Esophagus muscularis mucosa (tissue), 4 donors: ENCODE measurements at regions not wholly inside any gene's neighbourhood (a gene's known extent, or its start where the extent isn't known, plus 50 kb on each side); places are given as distances from the start of the nearest gene placed in this dataset.

Experiments
- DNase-seq: peaks from one replicate; pipeline ENCODE4 v3.0.0-alpha.2; 2017; ENCODE audit errors: extremely low spot score
- H3K27ac ChIP-seq, 4 donors: fragments of 200-600 bp; sonication (generic); replicated peaks in 1 of 4; 1 replicate in 3 of 4; 2 replicates in 1 of 4; pipeline ENCODE4 v1.5.1; 2016 to 2019; ENCODE audit warnings: mild to moderate bottlenecking in 1 of 4
- H3K27me3 ChIP-seq, 4 donors: fragments of 200-600 bp; sonication (generic); one replicate each; pipeline versions ENCODE4 v1.5.1 to v1.6.0; 2016 to 2019
- H3K36me3 ChIP-seq, 4 donors: fragments of 200-600 bp; sonication (generic); one replicate each; pipeline ENCODE4 v1.5.1; 2016 to 2019
- H3K4me1 ChIP-seq, 4 donors: fragments of 200-600 bp; sonication (generic); one replicate each; pipeline ENCODE4 v1.5.1; 2016 to 2019
- H3K4me3 ChIP-seq, 4 donors: fragments of 200-600 bp; sonication (generic); 1 replicate in 2 of 4; 2 replicates in 2 of 4; pipeline ENCODE4 v1.5.1; 2016 to 2019; ENCODE audit warnings: mild to moderate bottlenecking in 4 of 4, moderate library complexity in 1 of 4
- H3K9me3 ChIP-seq, 4 donors: fragments of 200-600 bp; sonication (generic); 1 replicate in 3 of 4; 2 replicates in 1 of 4; pipeline ENCODE4 v1.5.1; 2016 to 2019
- CTCF ChIP-seq, 3 experiments: fragments of 200-600 bp in 2 of 3; fragments of 450-650 bp in 1 of 3; sonication (generic) in 2 of 3; IDR thresholded peaks; one replicate each; pipeline ENCODE4 v1.5.1; 2017 to 2019; ENCODE audit warnings: antibody characterized with exemption in 3 of 3, mild to moderate bottlenecking in 2 of 3, moderate library complexity in 1 of 3
- EP300 ChIP-seq: sonication (generic); formaldehyde crosslinking; IDR thresholded peaks from one replicate; pipeline ENCODE4 v1.6.1; 2017; ENCODE audit warnings: antibody characterized with exemption
- POLR2A ChIP-seq: fragments of 450-650 bp; IDR thresholded peaks from one replicate; pipeline ENCODE4 v1.6.1; 2017; ENCODE audit warnings: antibody characterized with exemption, moderate library complexity, mild to moderate bottlenecking, low read depth
- POLR2AphosphoS5 ChIP-seq, 2 donors: sonication (generic); formaldehyde crosslinking; IDR thresholded peaks; one replicate each; pipeline ENCODE4 v1.6.1; 2017; ENCODE audit warnings: antibody characterized with exemption in 2 of 2
- WGBS: methylation state at CpG from one replicate; pipeline ENCODE4 v1.1.5; 2018; 5-methylcytosine and 5-hydroxymethylcytosine counted together
- intact Hi-C: fragments of 100-400 bp; cut with DNase I; formaldehyde crosslinking; loops from one replicate; pipeline ENCODE4 v1.15.1; 2023

- 0% methylated on average over 36 of the region's 76 CpGs for WGBS
- H3K27ac ChIP-seq = no peak overlapping the region
Measured at GRCh38 chr2:58428096-58429013, 187.2 kb upstream of the FANCL start.

GRCh38 chr2:58427572-58428095 is 186.5 kb upstream of the FANCL start:
- intact Hi-C loops = no loop called here
- Histone ChIP-seq H3K27me3 (peaks cover 0 to 42% (median 6%) of the 10 kb centered on the region in 4 donors), H3K36me3 (no peaks in the 10 kb centered on the region), H3K9me3 (no peaks in the 10 kb centered on the region), H3K4me1 (peaks cover 9 to 18% (median 16%) of the 10 kb centered on the region in 4 donors), H3K4me3 (peak overlapping the region; percentile 37 to 47 (median 43)), H3K27ac (no peak overlapping the region)
- WGBS = 1% methylated on average over 20 of the region's 28 CpGs
- TF ChIP-seq POLR2A (no peak), EP300 (no peak), POLR2AphosphoS5 (IDR thresholded peaks at IDR 0.05) (no peak), CTCF (IDR thresholded peaks at IDR 0.05) (no peak)
- DNase-seq = peak; percentile 86

More at GRCh38 chr2:58428096-58429013, 187.2 kb upstream of the FANCL start:
- Histone ChIP-seq H3K27me3 (peaks cover 0 to 38% (median 6%) of the 10 kb centered on the region in 4 donors), H3K9me3 (no peaks in the 10 kb centered on the region), H3K4me3 (peak overlapping the region; percentile 37 to 47 (median 43)), H3K4me1 (peaks cover 9 to 18% (median 16%) of the 10 kb centered on the region in 4 donors), H3K36me3 (no peaks in the 10 kb centered on the region)
- TF ChIP-seq CTCF (IDR thresholded peaks at IDR 0.05) (no peak), POLR2A (no peak), EP300 (no peak), POLR2AphosphoS5 (IDR thresholded peaks at IDR 0.05) (no peak)
- no peak for DNase-seq
- intact Hi-C loops = no loop called here

GRCh38 chr2:58425368-58425767 is 184.2 kb upstream of the FANCL start:
- H3K36me3 ChIP-seq = no peaks in the 10 kb centered on the region
- peaks cover 9 to 18% (median 16%) of the 10 kb centered on the region in 4 donors for H3K4me1 ChIP-seq
- peaks cover 0 to 42% (median 6%) of the 10 kb centered on the region in 4 donors for H3K27me3 ChIP-seq
- intact Hi-C loops = no loop called here
- no peak for DNase-seq
- H3K4me3 ChIP-seq = no peak overlapping the region
- H3K9me3 ChIP-seq = no peaks in the 10 kb centered on the region
- no peak for TF ChIP-seq POLR2A
- no peak for TF ChIP-seq CTCF (IDR thresholded peaks at IDR 0.05)
- no peak for TF ChIP-seq EP300
- TF ChIP-seq POLR2AphosphoS5 (IDR thresholded peaks at IDR 0.05) = no peak
- H3K27ac ChIP-seq = no peak overlapping the region
- WGBS = 97% methylated on average over 1 of the region's 1 CpG

GRCh38 chr2:58419983-58420382 is 178.9 kb upstream of the FANCL start:
- no peak for DNase-seq
- intact Hi-C loops = no loop called here
- Histone ChIP-seq H3K4me3 (no peak overlapping the region), H3K9me3 (no peaks in the 10 kb centered on the region), H3K4me1 (no peaks in the 10 kb centered on the region), H3K27ac (no peak overlapping the region), H3K27me3 (peaks cover 0 to 7% (median 0%) of the 10 kb centered on the region in 4 donors), H3K36me3 (no peaks in the 10 kb centered on the region)
- TF ChIP-seq POLR2AphosphoS5 (IDR thresholded peaks at IDR 0.05) = no peak
- no peak for TF ChIP-seq POLR2A
- TF ChIP-seq EP300 = no peak
- no peak for TF ChIP-seq CTCF (IDR thresholded peaks at IDR 0.05)
- 87% methylated on average over 2 of the region's 2 CpGs for WGBS
